Neural progenitor cell (in vitro differentiated cells): ENCODE measurements at regions not wholly inside any gene's neighbourhood (a gene's known extent, or its start where the extent isn't known, plus 50 kb on each side); places are given as distances from the start of the nearest gene placed in this dataset.

Experiments used
- EZH2 ChIP-seq: fragments of 200-600 bp; sonication (generic); IDR thresholded peaks from 2 replicates; pipeline ENCODE4 v1.6.1; 2017; ENCODE audit warnings: antibody characterized with exemption, mild to moderate bottlenecking, moderate library complexity
- EZH2phosphoT487 ChIP-seq: fragments of 200-600 bp; sonication (generic); IDR thresholded peaks from 2 replicates; pipeline ENCODE4 v1.6.1; 2017; ENCODE audit warnings: antibody characterized with exemption
- TF ChIP-seq, protein P1 (sequence below): fragments of 200-600 bp; sonication (generic); IDR thresholded peaks from 2 replicates; pipeline ENCODE4 v1.5.1; 2017; ENCODE audit warnings: antibody characterized with exemption, mild to moderate bottlenecking

- TF ChIP-seq, protein P1, sequence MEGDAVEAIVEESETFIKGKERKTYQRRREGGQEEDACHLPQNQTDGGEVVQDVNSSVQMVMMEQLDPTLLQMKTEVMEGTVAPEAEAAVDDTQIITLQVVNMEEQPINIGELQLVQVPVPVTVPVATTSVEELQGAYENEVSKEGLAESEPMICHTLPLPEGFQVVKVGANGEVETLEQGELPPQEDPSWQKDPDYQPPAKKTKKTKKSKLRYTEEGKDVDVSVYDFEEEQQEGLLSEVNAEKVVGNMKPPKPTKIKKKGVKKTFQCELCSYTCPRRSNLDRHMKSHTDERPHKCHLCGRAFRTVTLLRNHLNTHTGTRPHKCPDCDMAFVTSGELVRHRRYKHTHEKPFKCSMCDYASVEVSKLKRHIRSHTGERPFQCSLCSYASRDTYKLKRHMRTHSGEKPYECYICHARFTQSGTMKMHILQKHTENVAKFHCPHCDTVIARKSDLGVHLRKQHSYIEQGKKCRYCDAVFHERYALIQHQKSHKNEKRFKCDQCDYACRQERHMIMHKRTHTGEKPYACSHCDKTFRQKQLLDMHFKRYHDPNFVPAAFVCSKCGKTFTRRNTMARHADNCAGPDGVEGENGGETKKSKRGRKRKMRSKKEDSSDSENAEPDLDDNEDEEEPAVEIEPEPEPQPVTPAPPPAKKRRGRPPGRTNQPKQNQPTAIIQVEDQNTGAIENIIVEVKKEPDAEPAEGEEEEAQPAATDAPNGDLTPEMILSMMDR = no peak
- TF ChIP-seq EZH2 = no peak
- no peak for TF ChIP-seq EZH2phosphoT487
Measured at GRCh38 chr2:184186436-184186835, 411.9 kb upstream of the ZNF804A start.
